ENCODE measurements at regions not wholly inside any gene's neighbourhood (a gene's known extent, or its start where the extent isn't known, plus 50 kb on each side); places are given as distances from the start of the nearest gene placed in this dataset.

GRCh38 chr5:6084376-6084775 is 294.0 kb downstream of the MED10 start:
- no peak for TF ChIP-seq CTCF (IDR thresholded peaks at IDR 0.05)
- TF ChIP-seq POLR2A (IDR thresholded peaks at IDR 0.05): no peak

Data from adrenal gland (tissue), 5 donors.